Activated CD4-positive, alpha-beta T cell treated with anti-CD3 and anti-CD28 coated beads for 48 hours (primary cell): ENCODE measurements at regions not wholly inside any gene's neighbourhood (a gene's known extent, or its start where the extent isn't known, plus 50 kb on each side); places are given as distances from the start of the nearest gene placed in this dataset.

ENCODE experiments used
- DNase-seq: peaks from one replicate; pipeline ENCODE4 v3.0.0-alpha.2; 2020

GRCh38 chr2:778731-779350, 101.6 kb upstream of the TMEM18 start:
- DNase-seq, result no peak

GRCh38 chr2:777546-777945, 100.3 kb upstream of the TMEM18 start:
- no peak for DNase-seq

GRCh38 chr2:777051-777450, 99.8 kb upstream of the TMEM18 start:
- no peak for DNase-seq

GRCh38 chr2:776487-776886, 99.3 kb upstream of the TMEM18 start:
- no peak for DNase-seq

GRCh38 chr2:776038-776437, 98.8 kb upstream of the TMEM18 start:
- no peak for DNase-seq

- no peak for DNase-seq
Observed at GRCh38 chr2:774436-774835, 97.2 kb upstream of the TMEM18 start.

GRCh38 chr2:773256-774160, 96.3 kb upstream of the TMEM18 start:
- DNase-seq, result no peak

- no peak for DNase-seq
Observed at GRCh38 chr2:771538-771937, 94.3 kb upstream of the TMEM18 start.

GRCh38 chr2:770776-771175, 93.6 kb upstream of the TMEM18 start:
- DNase-seq, result no peak

GRCh38 chr2:769771-770170, 92.6 kb upstream of the TMEM18 start:
- DNase-seq, result no peak

- no peak for DNase-seq
Observed at GRCh38 chr2:768451-768850, 91.2 kb upstream of the TMEM18 start.

GRCh38 chr2:767944-768343, 90.7 kb upstream of the TMEM18 start:
- no peak for DNase-seq

- DNase-seq, result peak; percentile 18
Observed at GRCh38 chr2:767440-767839, 90.2 kb upstream of the TMEM18 start.

- no peak for DNase-seq
Observed at GRCh38 chr2:766255-766654, 89.0 kb upstream of the TMEM18 start.

GRCh38 chr2:765369-765768, 88.2 kb upstream of the TMEM18 start:
- no peak for DNase-seq

GRCh38 chr2:763766-764525, 86.7 kb upstream of the TMEM18 start:
- no peak for DNase-seq

GRCh38 chr2:762646-763045, 85.4 kb upstream of the TMEM18 start:
- DNase-seq, result no peak

GRCh38 chr2:761384-761783, 84.2 kb upstream of the TMEM18 start:
- no peak for DNase-seq

GRCh38 chr2:760001-760400, 82.8 kb upstream of the TMEM18 start:
- no peak for DNase-seq

GRCh38 chr2:758073-758820, 81.0 kb upstream of the TMEM18 start:
- DNase-seq, result no peak

- DNase-seq, result no peak
Observed at GRCh38 chr2:753123-753522, 75.9 kb upstream of the TMEM18 start.

- DNase-seq, result no peak
Observed at GRCh38 chr2:751474-751873, 74.3 kb upstream of the TMEM18 start.

- no peak for DNase-seq
Observed at GRCh38 chr2:750628-751027, 73.4 kb upstream of the TMEM18 start.
